Right lung (tissue), 2 donors: ENCODE measurements at regions not wholly inside any gene's neighbourhood (a gene's known extent, or its start where the extent isn't known, plus 50 kb on each side); places are given as distances from the start of the nearest gene placed in this dataset.
"Not testable (repeated sequence)": the region's sequence is repeated elsewhere in the genome, so short reads cannot be mapped to it uniquely, and the experiment has no call there.

Source experiments
- DNase-seq, 2 donors: peaks; one replicate each; pipeline ENCODE4 v3.0.0-alpha.2; 2013

DNA sequence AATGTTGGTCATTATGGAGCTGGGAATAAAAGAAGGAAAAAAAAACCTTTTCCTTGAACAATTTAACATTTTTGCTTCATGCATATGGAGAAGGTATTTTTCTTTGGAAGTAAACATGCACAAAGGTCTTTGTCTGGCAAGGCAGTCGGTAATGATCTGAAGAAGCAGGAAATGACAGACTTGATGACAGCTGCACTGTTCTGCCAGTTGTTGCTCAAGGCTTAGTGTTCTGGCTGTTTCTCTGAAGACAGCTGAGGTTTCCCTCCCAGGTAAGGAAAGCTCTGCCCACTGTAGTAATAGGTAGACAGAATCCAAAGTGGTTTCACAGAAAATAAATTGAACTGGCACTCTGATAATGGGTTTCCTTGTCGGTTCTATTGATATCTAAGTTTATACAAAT is 308.4 kb upstream of the GCFC2 start:
- DNase-seq = no peak

- DNase-seq = no peak
These were observed 298.8 kb upstream of the GCFC2 start for GRCh38 chr2:76009484-76009883.

DNA sequence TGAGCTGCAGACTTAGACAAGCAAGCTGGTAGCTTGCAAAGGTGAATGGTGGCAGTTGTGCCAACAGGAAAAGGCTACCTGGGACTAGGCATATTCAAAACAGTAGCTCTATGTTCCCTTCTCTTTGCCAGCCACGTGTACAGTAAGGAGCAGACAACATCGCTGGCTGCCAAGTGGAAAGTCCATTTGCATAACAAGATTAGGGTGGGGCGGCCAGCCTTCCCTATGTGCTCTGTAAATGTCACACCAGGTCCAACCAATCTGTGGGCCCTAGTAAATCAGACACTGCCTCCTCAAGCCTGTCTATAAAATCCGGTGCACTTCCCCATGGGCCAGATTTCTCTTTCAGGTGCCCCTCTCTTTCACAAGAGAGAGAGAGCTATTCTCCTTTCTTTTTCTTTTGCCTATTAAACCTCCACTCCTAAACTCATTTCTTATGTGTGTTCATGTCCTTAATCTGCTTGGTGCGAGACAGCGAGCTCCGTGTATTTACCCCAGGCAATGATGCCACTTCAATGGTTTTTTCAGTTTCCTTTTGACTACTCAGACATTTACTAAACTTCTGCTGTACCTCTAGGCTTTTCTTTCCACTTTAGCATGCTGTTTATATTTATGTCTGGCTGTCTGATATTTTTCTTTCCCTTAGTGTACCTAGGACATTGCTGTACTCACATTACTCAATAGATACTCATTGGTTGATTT is 297.4 kb upstream of the GCFC2 start:
- DNase-seq = no peak

- no peak for DNase-seq
These were observed 289.7 kb upstream of the GCFC2 start for GRCh38 chr2:76000425-76000824.

DNA sequence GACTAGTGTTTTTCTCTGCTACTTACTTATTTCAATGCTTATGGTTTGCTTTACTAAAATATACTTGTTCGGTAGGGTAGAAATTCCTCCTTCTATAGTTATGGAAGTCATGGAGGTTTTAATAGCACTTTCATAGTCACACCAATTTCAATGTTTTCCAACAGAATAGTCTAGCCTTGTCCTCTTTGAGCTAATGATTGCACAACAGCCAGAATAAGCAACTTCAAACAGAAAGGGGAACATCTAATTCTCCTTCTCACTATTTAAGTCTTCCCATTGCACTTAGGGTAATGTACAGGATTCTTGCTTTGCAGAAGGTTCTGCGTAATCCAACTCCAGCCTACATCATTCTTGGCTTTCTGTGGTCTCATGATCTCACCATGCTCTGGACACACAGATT is 287.7 kb upstream of the GCFC2 start:
- DNase-seq = no peak

- no peak for DNase-seq
These were observed 284.0 kb upstream of the GCFC2 start for GRCh38 chr2:75994759-75995158.

- DNase-seq = not testable (repeated sequence)
These were observed 277.9 kb upstream of the GCFC2 start for GRCh38 chr2:75988622-75989021.

DNA sequence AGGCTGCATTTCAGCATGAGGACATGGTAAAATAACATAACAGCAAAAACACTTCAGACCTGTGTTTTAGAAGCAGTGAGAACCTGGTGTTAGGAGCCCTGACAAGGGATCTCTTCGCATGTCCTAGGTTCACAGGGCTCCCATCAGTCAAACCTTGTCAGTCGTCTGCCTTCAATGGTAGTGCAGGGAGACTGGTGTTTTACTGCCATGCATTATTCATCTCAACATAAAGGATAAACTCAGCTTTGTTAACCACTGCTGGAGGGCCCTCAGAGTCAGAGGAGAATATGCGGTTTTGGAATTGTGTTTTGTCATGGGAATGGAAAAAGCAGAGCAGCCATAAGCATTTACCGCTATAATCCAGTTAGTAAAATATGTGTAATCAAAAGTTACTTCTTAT is 275.9 kb upstream of the GCFC2 start:
- no peak for DNase-seq

DNA sequence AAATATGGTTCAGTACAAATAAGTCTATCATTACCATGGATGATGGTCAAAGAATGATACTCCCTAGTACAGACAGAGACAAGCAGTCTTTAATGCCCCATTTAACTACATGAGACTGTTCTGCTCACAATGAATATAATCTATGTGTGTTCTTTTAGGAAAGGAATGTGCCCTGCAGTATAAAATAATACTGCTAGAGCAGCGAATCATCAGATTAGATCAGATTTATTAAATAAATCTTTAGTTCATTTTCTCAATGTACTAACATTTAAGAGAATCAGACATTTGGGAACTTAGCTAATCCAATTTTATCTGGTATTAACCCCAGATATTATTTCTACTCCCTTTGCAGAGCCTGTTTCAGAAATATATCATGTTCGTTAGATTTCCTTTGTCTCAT is 272.0 kb upstream of the GCFC2 start:
- DNase-seq = no peak

DNA sequence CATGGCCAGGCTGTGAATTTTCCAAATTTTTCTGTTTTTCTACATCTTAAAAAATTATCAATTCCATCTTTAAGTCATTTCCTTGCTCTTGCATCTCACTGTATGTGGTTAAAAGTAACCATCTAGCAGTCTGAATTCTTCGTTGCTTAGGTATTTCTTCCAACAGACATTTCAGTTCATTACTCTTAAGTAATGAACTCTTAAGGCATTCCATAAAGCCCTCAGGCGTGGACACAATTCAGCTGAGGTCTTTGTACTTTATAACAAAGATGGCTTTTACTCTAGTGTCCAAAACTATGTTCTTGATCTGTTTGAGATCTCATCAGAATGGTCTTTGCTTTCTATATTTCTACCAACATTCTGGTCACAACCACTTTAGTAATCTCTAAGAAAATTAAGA is 253.9 kb upstream of the GCFC2 start:
- no peak for DNase-seq

GRCh38 chr2:75960472-75961009 is 249.8 kb upstream of the GCFC2 start:
- no peak for DNase-seq

DNA sequence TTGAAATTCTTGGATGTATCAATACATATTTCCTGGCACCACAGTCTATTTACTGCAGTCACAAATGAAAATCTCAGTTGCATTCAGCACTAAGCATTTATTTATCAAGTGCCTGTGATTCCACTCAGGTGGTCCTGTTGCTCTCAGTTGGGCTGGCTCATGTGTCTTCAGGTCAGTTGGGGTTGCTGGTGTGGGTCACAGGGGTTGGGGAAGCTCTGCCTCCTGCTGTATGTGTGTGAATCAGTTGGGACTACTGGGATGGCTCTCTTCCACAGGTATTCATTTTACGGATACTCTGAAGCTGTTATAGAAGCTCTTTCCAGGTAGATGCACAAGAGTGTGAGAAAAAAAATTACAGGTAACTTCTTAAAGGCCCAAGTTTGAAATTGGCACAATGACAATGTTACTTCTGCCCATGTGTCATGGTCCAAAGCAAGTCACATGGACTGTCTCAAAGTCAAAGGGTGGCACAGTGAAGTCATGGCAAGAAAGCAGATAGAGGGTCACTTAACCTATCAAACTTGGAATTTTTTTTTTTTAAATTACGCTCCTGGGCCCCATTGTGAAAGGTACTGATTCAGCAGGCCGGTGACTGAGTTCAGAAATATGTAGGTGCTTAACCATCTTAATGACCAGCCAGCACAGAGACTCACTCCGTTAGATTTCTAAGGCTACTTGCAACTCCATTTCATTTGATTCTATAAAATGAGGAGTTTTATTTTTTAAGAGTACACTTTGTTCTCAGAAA is 249.2 kb upstream of the GCFC2 start:
- no peak for DNase-seq

GRCh38 chr2:75954761-75955160 is 244.0 kb upstream of the GCFC2 start:
- no peak for DNase-seq

DNA sequence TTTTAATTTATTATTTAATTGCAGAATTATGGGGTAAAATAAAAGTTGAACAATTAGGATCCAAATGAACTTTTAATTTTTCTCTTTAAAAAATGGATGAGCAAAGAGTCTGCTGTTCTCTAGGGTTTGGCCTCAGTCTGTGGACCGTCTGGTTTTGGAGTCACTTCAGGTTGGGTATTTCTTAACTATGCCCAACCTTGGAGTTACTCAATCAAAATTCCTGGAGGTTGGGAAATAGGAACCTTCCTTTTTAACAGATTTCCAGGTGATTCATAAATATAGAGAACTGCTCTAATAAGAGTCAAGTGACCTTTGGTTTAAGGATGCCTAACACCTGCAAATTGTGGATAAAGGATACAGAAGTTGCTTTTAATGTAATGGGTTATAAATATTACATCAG is 241.5 kb upstream of the GCFC2 start:
- no peak for DNase-seq

- DNase-seq = no peak
These were observed 238.8 kb upstream of the GCFC2 start for GRCh38 chr2:75949385-75950030.

GRCh38 chr2:75936311-75936710 is 225.6 kb upstream of the GCFC2 start:
- DNase-seq = no peak

DNA sequence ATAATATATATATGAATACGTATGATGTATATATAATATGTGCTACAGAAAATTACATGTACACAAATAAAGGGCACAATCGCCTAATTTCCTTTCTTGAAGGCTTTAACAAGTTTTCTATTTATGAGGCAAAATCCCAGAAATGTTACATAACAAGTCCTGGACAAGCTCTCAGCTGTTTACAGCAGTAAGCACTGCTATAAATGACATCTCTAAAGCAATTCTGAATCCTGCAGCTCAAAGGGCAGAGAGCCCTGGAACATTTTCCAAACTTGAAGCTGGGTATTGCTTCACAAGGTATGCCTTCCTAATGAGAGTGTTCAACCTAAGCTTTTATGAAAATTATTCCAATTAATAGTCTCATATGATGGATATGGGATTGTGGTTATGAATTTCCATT is 222.3 kb upstream of the GCFC2 start:
- DNase-seq = no peak

DNA sequence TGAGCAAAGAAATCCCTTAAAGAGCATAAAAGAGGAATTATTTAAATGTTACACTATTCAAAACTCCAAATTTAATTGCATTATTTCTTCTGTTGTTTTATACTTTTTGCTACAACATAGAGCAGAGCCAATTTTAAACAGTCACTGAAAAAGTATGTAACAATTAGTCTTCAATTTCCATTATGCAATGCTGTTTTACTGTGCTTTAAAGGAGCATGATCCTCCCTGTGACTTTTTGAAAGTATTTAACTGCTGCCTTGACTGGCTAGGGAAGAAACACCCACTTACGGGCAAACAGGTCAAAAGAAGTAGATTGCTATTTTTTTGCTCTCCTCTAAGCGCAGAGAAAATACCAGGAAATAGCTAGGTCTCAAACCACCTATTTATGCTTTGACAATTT is 217.4 kb upstream of the GCFC2 start:
- DNase-seq = no peak

DNA sequence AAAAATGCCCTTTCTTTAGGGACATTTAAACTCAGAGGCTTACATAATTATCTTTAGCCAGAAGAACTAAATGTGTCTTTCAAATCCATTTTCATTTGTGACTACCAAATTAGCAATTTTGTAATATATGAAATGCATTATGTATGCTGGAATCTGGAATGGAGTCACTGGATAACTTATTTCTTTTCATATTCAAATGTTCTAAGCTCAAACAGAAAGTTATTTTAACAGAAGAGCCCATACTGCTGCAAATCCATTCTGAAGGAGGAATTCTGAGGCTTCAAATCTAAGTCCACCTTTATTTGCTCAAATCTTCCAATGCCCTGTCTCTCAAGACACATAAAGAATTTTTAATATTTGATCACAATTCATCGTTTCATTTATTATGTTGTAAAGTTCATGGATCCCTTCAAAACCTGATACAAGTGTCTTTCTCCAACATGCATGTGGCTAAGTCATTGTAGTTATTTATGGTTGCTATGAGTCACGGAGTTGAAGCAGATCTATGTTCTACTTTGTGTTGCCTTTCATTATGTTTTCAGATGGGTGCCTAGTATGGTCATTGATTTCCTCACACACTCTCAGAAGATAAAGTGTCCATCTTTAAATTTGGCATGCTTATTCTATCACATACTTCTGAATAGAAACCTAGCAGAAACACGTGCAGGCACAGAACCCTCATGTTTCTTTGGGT is 214.8 kb upstream of the GCFC2 start:
- DNase-seq = no peak

DNA sequence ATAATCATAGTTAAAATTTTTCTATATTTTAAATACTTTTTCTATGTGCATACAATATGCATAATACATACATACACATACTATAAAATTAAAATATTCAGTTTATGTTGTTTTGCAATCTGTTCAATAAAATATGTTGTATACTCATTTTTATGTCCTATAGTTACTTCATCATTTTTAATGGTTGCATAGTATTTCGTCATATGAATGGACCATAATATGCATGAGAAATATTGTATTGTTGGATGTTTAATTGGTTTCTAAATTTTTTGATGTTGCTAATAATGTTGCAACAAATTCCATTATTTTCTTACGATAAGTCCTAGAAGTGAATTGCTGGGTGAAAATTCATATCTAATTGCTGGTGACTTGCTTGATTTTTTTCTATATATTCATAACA is 211.5 kb upstream of the GCFC2 start:
- no peak for DNase-seq

GRCh38 chr2:75920859-75921551 is 210.3 kb upstream of the GCFC2 start:
- DNase-seq = no peak
